Ectodermal cell (in vitro differentiated cells): ENCODE measurements at regions not wholly inside any gene's neighbourhood (a gene's known extent, or its start where the extent isn't known, plus 50 kb on each side); places are given as distances from the start of the nearest gene placed in this dataset.

ENCODE experiments used
- H3K27ac ChIP-seq: 2 replicates; pipeline ENCODE4 v1.7.0; 2013; ENCODE audit warnings: mild to moderate bottlenecking, low read depth, low read length; ENCODE audit not compliant: insufficient read depth, poor library complexity, severe bottlenecking
- H3K27me3 ChIP-seq: 2 replicates; pipeline ENCODE4 v1.7.0; 2013; ENCODE audit warnings: mild to moderate bottlenecking, low read length; ENCODE audit not compliant: insufficient read depth, control insufficient read depth, poor library complexity, severe bottlenecking
- H3K36me3 ChIP-seq: one replicate; pipeline ENCODE4 v1.7.0; 2013; ENCODE audit warnings: low read length; ENCODE audit not compliant: control insufficient read depth, insufficient read depth
- H3K4me1 ChIP-seq: one replicate; pipeline ENCODE4 v1.7.0; 2013; ENCODE audit warnings: low read length; ENCODE audit not compliant: control insufficient read depth, insufficient read depth
- H3K4me3 ChIP-seq: 2 replicates; pipeline ENCODE4 v1.7.0; 2013; ENCODE audit warnings: low read depth, low read length, control low read depth; ENCODE audit not compliant: insufficient read depth
- H3K9me3 ChIP-seq: 2 replicates; pipeline ENCODE4 v1.7.0; 2013; ENCODE audit warnings: mild to moderate bottlenecking, low read length, moderate library complexity; ENCODE audit not compliant: control insufficient read depth
- WGBS, 2 experiments: methylation state at CpG; one replicate each; pipeline ENCODE4 v1.1.7; 2013; ENCODE audit warnings: missing lambda C conversion rate in 2 of 2; 5-methylcytosine and 5-hydroxymethylcytosine counted together

DNA sequence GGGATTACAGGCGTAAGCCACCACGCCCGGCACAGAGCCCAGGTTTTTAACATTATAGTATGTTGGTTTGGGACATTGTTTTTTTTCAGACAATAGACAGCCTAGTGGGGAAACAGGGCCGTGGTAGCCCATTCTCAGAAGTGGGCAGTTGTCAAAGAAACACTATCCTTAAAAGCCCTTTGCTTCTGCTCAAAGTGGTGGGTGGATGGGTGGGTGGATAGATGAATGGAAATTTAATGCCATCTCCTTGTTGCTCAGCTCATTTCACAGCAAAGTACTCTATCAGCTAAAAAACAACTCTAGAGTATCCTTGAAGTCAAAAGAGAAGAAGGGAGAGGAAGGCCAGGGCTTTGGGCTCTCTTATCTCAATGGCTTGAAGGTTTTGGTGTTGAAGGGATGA, 137.8 kb downstream of the RRAGC start:
- H3K4me3 ChIP-seq, result no peak overlapping the region
- no peaks in the 10 kb centered on the region for H3K27me3 ChIP-seq
- no peak overlapping the region for H3K27ac ChIP-seq
- WGBS, 2 experiments, result 88 to 92% methylated on average over 4 of the region's 4 CpGs
- no peaks in the 10 kb centered on the region for H3K4me1 ChIP-seq
- H3K36me3 ChIP-seq, result no peaks in the 10 kb centered on the region
- H3K9me3 ChIP-seq, result no peaks in the 10 kb centered on the region

DNA sequence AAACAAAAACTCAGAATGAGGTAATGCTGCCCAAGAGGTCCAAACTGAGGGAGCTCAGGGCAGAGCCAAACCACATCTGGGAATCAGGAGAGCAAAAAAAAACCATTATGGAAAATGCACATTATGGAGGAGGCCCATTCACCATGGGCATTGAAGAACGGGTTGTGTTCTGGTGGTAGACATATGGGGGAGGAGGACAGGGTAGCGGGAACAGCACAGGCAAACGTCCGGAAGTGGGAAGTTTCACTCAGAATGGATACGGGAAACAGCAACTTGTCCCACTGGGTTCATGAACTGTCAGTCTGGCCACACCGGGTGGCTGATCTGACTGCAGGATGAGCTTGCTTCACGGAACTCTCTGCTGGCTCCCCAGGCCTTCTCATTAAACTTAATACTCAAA, 139.7 kb downstream of the RRAGC start:
- Histone ChIP-seq H3K36me3 (no peaks in the 10 kb centered on the region), H3K27ac (no peak overlapping the region), H3K4me1 (no peaks in the 10 kb centered on the region), H3K27me3 (no peaks in the 10 kb centered on the region), H3K4me3 (no peak overlapping the region), H3K9me3 (no peaks in the 10 kb centered on the region)
- whole genome bisulfite sequencing, 2 experiments, result 92 to 95% methylated on average over 7 of the region's 7 CpGs

DNA sequence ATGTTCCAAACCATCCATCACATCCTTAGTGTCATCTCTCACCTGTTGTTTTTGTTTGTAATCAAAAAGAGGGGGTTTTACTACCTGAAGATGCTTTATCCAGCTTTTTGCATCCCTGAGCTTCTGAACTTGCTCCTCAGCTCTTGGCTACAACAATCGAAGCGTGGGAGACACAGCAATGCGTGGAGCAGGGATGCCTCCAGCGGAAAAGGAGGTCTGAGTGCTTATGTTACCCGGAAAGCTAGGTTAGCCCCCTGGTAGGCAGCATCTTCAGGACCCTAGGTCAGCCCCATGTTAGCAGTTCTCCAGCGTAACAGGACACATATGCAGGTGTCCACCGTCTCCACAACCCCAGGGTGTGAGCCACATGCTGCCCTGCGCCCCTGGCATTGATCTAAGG, 141.5 kb downstream of the RRAGC start:
- Histone ChIP-seq H3K27me3 (no peaks in the 10 kb centered on the region), H3K36me3 (no peaks in the 10 kb centered on the region), H3K9me3 (no peaks in the 10 kb centered on the region), H3K27ac (no peak overlapping the region), H3K4me3 (no peak overlapping the region), H3K4me1 (no peaks in the 10 kb centered on the region)
- 95 to 96% methylated on average over 8 of the region's 8 CpGs for WGBS, 2 experiments

DNA sequence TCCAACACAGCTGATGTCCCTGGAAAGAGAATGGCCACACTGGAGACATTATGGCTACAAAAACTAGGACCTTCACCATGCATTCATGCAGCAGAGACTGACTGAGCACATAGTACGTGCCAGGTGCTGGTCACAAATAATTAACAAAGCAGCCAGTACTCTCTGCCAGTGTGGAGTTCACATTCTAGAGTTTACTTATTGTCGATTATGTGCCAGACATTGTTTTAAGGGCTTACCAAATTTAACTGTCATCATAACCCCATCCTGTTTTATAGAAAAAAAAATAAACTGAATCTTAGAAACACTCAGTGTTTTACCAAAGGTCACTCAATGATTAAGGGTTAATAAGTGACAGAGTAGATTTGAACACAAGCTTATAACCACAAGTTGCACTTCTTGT, 143.3 kb downstream of the RRAGC start:
- Histone ChIP-seq H3K4me1 (no peaks in the 10 kb centered on the region), H3K9me3 (no peaks in the 10 kb centered on the region), H3K36me3 (no peaks in the 10 kb centered on the region), H3K27me3 (no peaks in the 10 kb centered on the region), H3K27ac (no peak overlapping the region), H3K4me3 (no peak overlapping the region)
- WGBS, 2 experiments, result 95 to 98% methylated on average over 2 of the region's 2 CpGs

DNA sequence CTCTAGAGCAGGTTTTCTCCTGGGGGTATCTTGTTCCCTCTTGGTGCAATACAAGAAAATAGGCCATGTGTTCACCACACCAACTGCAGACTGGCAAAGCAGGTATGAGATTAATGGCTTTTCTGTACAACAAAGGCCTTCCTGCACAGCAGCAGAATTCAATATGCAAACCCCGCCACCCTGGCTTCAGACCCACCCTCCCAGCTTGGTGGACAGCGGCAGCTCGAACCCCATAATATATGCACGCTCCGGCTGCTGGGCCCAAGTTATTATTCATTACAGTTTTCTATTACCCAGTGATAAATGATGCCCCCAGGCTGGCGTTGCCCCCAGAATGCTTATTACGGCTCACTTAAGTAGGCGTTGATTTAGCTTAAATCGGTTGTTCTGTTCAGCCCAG, 144.2 kb downstream of the RRAGC start:
- Histone ChIP-seq H3K36me3 (no peaks in the 10 kb centered on the region), H3K27me3 (no peaks in the 10 kb centered on the region), H3K4me1 (no peaks in the 10 kb centered on the region), H3K4me3 (no peak overlapping the region), H3K9me3 (no peaks in the 10 kb centered on the region), H3K27ac (no peak overlapping the region)
- WGBS, 2 experiments, result 92 to 94% methylated on average over 9 of the region's 9 CpGs

DNA sequence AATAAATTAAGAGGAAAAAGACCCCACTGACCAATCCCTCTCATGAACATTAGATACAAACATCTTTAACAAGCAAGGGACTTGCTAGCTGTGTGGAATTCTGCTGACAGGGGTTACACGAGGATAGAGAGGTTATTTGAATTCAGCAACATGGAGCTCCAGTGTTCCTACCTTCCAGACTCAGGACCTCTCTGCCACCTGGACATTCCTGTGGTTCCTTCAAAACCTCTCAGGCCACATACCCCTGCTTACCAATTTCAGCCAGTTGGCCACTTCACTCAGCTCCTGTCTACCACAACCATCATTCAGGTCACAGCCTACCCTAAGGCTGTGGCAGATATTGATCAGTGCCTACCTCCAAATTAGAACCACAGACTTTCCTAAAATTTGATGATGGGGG, 147.5 kb downstream of the RRAGC start:
- Histone ChIP-seq H3K27ac (no peak overlapping the region), H3K9me3 (no peaks in the 10 kb centered on the region), H3K36me3 (no peaks in the 10 kb centered on the region), H3K27me3 (no peaks in the 10 kb centered on the region), H3K4me3 (no peak overlapping the region), H3K4me1 (no peaks in the 10 kb centered on the region)
- 68 to 76% methylated on average over 1 of the region's 1 CpG for WGBS, 2 experiments

DNA sequence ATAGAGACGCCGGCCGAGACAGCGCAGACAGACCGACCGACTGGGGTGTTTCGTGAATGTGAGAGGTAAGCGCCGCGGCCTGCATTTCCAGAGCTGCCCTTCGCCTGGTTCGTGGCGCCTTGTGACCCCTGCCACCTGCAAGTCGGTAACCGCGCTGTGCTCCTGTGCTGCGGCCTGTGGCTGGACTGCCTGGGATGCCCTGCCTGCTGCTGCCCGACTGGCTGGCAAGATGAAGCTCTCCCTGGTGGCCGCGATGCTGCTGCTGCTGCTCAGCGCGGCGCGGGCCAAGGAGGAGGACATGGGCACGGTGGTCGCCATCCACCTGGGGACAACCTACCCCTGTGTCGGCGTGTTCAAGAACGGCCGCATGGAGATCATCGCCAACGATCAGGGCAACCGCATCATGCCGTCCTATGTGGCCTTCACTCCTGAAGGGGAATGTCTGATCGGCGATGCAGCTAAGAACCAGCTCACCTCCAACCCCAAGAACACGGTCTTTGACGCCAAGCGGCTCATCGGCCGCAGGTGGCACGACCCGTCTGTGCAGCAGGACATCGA, 150.8 kb downstream of the RRAGC start:
- Histone ChIP-seq H3K27ac (no peak overlapping the region), H3K4me3 (no peak overlapping the region), H3K9me3 (no peaks in the 10 kb centered on the region), H3K36me3 (no peaks in the 10 kb centered on the region), H3K4me1 (no peaks in the 10 kb centered on the region), H3K27me3 (no peaks in the 10 kb centered on the region)
- 96 to 97% methylated on average over 44 of the region's 44 CpGs for WGBS, 2 experiments

DNA sequence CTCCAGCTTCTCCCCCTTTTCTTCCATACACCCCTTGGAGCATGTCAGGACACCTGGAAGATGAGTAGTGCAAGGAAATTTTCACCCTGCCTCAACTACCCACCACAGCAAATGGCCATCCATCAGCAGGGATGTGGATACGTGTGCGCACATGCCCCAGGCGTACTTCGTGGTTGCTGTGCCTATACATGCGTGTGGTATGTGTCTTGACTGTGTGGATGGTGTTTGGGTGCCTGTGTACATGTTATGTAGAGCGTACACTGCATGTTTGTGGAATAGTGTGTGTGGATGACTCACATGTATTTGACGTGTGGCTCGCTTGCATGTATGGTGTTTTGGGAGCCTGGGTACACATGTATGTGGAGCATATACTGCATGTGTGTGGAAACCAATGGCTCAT, 158.5 kb downstream of the RRAGC start:
- no peaks in the 10 kb centered on the region for H3K9me3 ChIP-seq
- H3K4me3 ChIP-seq, result no peak overlapping the region
- no peak overlapping the region for H3K27ac ChIP-seq
- H3K36me3 ChIP-seq, result no peaks in the 10 kb centered on the region
- 87 to 89% methylated on average over 8 of the region's 8 CpGs for WGBS, 2 experiments
- H3K4me1 ChIP-seq, result no peaks in the 10 kb centered on the region
- H3K27me3 ChIP-seq, result no peaks in the 10 kb centered on the region

DNA sequence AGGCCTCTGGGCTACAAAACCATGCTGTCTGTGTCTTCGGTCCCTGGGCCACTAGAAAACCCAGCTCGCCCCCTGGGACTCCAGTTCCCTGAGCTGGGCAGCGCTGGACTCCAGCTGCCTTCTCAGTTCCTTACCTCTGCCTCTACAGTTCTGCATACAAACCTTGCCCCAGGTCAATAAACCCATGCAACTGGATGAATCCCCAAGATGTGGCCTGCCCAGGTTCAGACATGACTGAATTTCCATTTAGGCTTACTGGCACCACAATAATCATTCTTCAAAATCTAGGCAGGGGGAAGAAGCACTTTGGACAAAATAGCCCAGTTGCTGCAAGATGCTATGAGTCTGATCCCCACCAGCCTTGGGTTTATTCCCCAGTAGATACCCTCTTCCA, 159.5 kb downstream of the RRAGC start:
- no peak overlapping the region for H3K27ac ChIP-seq
- H3K36me3 ChIP-seq, result no peaks in the 10 kb centered on the region
- H3K4me1 ChIP-seq, result no peaks in the 10 kb centered on the region
- no peak overlapping the region for H3K4me3 ChIP-seq
- WGBS, 2 experiments, result 91% methylated on average over 3 of the region's 3 CpGs
- H3K9me3 ChIP-seq, result no peaks in the 10 kb centered on the region
- no peaks in the 10 kb centered on the region for H3K27me3 ChIP-seq

DNA sequence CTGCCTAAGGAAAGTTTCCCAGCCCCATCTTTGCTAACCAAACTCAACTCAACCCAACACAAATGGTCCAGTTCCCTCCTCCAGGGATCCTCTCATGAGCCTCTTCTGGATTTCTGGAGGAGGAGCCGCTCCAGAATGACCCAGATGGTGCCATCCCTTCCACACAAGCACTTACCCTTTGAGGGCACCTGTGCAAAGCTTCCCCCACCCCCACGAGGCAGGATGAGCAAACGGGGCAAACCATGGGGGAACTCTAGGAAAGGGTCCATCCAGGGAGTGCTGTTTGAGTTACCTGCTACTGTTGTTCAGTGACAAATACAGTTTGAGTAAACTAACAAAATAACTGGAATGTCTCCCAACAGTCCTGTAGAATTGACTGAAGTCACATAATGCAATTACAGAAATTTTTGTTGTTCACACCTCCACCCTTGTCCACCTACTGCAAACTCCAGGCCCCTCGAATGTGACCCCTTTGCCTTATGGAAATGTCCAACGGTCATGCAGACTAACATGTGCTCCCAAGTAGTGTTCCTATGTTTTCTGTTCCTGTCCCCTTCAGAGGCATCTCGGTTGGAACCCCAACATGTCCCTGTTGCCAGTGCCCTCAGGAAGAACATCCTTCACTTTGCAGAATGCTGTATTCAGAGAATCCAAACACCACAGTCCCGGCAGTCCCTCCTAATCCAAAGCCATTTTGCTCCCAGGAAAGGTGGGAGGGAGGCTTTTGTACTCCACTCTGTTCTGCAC, 160.1 kb downstream of the RRAGC start:
- H3K27ac ChIP-seq, result no peak overlapping the region
- no peak overlapping the region for H3K4me3 ChIP-seq
- H3K27me3 ChIP-seq, result no peaks in the 10 kb centered on the region
- H3K9me3 ChIP-seq, result no peaks in the 10 kb centered on the region
- H3K4me1 ChIP-seq, result no peaks in the 10 kb centered on the region
- H3K36me3 ChIP-seq, result no peaks in the 10 kb centered on the region
- WGBS, 2 experiments, result 85 to 89% methylated on average over 7 of the region's 7 CpGs
